ENCODE measurements at regions not wholly inside any gene's neighbourhood (a gene's known extent, or its start where the extent isn't known, plus 50 kb on each side); places are given as distances from the start of the nearest gene placed in this dataset.
"Not testable (repeated sequence)": the region's sequence is repeated elsewhere in the genome, so short reads cannot be mapped to it uniquely, and the experiment has no call there.

DNA sequence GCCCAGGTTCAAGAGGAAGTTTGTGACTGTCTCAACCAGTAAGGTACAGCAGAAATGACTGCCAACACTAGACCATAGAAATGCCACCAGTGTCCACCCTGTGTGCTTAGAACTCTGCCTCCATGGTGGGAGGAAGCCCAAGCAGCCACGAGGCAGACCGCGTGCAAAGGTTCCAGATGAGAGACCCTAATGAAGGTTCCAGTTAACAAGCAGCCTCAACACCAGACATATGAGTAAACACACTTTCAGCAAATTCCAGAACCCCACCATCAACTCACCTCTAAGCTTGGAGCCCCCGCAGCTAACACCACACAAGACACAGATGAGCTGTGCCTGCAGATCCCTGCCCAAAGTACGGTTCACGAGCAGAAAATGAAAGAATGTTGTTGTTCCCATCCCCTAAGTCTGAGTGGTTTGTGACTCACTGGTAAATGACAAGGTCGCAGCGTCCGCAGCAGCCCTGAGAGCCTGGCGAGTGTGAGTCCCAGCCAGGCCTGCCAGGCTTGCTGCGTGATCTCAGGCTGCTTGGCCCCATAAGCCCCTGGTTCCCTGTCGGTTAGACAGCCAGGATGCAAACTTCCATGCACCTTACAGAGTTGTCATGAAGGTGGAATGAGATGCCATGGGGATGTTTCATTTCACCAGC, 193.7 kb downstream of the C16orf95 start:
- DNase-seq: no peak

- not testable (repeated sequence) for DNase-seq
Measured at GRCh38 chr16:87124405-87124804, 192.8 kb downstream of the C16orf95 start.

GRCh38 chr16:87125206-87126155, 191.7 kb downstream of the C16orf95 start:
- no peak for DNase-seq

DNA sequence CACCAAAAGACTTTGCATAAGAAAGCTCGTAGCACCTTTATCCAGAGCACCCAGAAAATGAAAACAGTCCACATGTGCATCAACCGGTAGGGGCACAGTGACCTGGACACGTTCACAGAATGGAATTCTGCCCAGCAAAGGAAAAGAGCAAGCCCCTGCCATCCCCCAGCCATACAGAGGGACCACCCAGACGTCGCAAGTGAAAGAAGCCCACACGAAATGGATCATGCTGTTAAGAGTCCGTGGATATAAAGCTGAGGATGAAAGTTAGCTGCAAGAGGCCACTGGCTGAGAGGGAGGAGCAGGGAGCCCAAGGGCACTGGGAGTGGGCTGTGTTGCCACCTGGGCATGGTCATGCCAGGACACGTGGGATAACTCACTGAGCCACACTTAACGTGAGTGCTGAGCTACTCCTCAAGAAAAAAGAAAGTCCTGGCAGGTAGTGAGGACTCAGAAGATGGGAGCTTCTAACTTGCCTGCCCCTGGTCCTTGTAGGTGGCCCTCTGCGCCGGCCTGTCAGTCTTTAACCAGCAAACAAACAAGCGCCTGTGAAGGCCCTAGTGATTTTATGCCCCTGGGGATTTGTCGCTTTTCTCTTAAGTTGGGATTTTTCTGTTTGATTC, 190.7 kb downstream of the C16orf95 start:
- DNase-seq: no peak

- no peak for DNase-seq
Measured at GRCh38 chr16:87127061-87127765, 190.0 kb downstream of the C16orf95 start.

DNA sequence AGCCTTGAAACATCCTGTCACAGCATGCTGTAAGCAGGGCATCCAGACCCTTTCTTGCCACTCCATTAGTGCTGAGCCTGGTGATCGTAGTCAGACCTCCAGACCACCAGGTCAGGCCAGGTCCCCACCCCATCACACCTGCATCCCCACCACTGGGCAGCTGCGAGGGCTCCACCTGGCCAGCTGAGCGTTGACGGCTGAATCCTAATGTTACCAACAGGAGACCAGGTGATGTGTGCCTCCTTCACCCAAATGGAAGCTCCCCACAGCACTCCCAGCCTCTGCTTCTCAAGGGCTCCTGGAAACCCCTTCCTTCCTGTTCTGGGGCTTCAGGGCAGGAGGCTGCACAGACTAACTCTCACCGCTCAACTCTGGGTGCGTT, 189.4 kb downstream of the C16orf95 start:
- no peak for DNase-seq

GRCh38 chr16:87129771-87130170, 187.4 kb downstream of the C16orf95 start:
- DNase-seq: no peak

DNA sequence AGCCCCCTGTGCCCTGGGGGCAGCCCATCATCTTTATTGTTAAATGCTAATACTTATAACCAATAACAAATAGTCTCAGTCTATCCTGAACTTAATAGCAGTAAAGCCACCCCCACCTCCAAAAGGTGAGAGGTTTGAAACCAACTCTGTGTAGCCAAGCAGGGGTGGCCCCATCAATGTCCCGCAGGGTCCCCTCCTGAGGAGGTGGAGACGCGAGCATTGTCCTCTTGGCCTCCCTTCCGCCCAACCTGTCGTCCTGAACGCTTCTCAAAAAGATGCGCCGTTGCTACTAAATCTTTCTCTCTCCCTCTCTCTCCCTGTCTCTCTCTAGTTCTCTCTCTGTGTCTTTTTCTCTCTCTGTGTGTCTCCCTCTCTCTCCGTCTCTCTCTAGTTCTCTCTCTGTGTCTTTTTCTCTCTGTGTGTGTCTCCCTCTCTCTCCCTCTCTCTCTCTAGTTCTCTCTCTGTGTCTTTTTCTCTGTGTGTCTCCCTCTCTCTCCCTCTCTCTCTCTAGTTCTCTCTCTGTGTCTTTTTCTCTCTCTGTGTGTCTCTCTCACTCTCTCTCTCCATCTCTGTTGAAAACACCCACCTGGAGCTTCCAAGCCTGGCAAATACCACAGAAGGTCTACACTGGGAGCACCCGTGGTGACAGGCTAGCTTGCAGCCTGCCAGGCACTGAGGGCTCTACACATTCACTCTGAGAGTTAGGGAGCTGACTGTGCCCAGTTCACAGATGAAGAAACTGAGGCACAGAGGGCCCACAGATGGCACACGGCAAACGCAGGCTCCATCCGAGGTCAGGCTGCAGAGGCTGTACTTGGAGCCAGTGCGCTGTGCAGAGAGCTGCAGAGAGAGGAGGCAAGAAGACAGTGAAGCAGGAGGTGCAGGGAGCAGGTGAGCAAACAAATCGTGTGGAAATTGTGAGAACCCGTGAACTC, 185.9 kb downstream of the C16orf95 start:
- no peak for DNase-seq

- no peak for DNase-seq
Measured at GRCh38 chr16:87131996-87132345, 185.2 kb downstream of the C16orf95 start.

- DNase-seq: no peak
Measured at GRCh38 chr16:87132361-87133014, 184.7 kb downstream of the C16orf95 start.

- DNase-seq: no peak
Measured at GRCh38 chr16:87133112-87133850, 183.9 kb downstream of the C16orf95 start.

DNA sequence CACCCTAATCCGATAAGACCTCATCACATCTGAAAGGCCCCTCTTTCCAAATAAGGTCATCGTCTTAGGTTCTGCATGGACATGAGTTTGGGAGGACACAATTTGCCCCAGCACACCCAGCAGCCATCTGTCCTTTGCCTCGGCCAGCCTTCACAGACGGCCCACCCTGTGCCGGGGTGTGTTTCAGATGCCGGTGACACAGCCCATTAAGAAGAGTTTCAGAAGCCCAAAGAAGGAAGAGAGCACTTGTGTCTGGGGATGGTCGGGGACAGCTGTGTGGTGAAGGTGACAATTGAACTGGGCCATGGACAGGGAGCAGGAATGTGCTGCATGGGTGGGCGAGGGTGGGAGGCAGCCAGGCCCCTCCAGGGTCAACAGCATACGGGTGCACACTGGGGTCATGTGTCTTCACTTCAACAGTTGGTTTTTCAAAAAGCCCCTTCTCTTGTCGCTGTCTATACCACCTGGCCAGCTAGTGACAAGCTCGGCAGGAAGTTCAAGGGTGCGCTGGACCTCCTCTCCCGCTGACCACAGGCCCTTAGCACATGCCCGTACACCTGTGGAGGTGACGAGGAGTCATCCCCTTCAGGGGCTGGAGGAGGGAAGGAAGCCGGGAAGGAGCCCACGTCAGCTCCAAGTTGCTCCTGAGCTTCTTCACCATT, 183.1 kb downstream of the C16orf95 start:
- DNase-seq: no peak

- no peak for DNase-seq
Measured at GRCh38 chr16:87134628-87134995, 182.6 kb downstream of the C16orf95 start.

- no peak for DNase-seq
Measured at GRCh38 chr16:87135246-87136030, 181.8 kb downstream of the C16orf95 start.

GRCh38 chr16:87138316-87138715, 178.9 kb downstream of the C16orf95 start:
- no peak for DNase-seq

DNA sequence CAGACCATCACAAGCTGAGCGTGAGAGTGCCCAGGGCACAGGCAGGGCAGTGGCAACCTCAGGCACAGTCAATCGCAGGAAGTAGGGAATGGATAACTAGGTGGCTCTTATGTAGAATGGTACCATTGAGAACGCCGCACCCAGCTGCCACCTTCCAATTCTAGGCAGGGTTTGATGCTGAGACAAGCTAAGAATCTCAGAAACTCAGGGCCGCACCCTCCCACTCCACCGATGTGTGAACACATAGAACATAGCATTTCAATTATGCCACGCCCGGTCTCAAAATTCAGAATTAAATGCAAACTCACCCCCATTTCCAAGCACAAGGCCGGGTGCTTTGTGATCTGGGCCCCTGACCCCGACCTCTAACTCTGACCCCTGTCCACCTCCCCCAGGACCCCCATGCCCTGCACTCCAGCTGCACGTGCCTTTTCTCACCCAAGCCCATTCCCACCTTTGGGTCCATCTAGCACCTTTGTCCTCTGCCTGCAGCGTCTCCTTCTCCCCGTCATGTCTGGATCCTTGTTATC, 178.4 kb downstream of the C16orf95 start:
- DNase-seq: no peak

GRCh38 chr16:87140211-87141200, 176.7 kb downstream of the C16orf95 start:
- DNase-seq: no peak

GRCh38 chr16:87141402-87141801, 175.8 kb downstream of the C16orf95 start:
- DNase-seq: no peak
